Fibroblast of pulmonary artery (primary cell): ENCODE measurements at regions not wholly inside any gene's neighbourhood (a gene's known extent, or its start where the extent isn't known, plus 50 kb on each side); places are given as distances from the start of the nearest gene placed in this dataset.

Source experiments
- DNase-seq: peaks from one replicate; pipeline ENCODE4 v3.0.0-alpha.2; 2010; ENCODE audit warnings: low read depth
- H3K4me3 ChIP-seq: replicated peaks from 2 replicates; pipeline ENCODE4 v1.5.1; 2011; ENCODE audit warnings: low read depth, mild to moderate bottlenecking, control low read depth, low read length, moderate library complexity
- CTCF ChIP-seq: IDR thresholded peaks from 2 replicates; pipeline ENCODE4 v1.5.1; 2011; ENCODE audit warnings: mild to moderate bottlenecking, control low read depth, low read length, inconsistent platforms; ENCODE audit errors: missing control alignments

- H3K4me3 ChIP-seq: no peak overlapping the region
- no peak for TF ChIP-seq CTCF
- DNase-seq: no peak
These were observed 1526.5 kb upstream of the SLC10A2 start for GRCh38 chr13:104592545-104593250.

- TF ChIP-seq CTCF: no peak
- no peak overlapping the region for H3K4me3 ChIP-seq
- peak; percentile 74 for DNase-seq
These were observed 1525.9 kb upstream of the SLC10A2 start for GRCh38 chr13:104592127-104592526.

- DNase-seq: peak; percentile 89
- TF ChIP-seq CTCF: no peak
- peak overlapping the region; percentile 27 for H3K4me3 ChIP-seq
These were observed 1520.0 kb upstream of the SLC10A2 start for GRCh38 chr13:104586051-104586746.

- no peak overlapping the region for H3K4me3 ChIP-seq
- no peak for TF ChIP-seq CTCF
- peak; percentile 51 for DNase-seq
These were observed 1518.3 kb upstream of the SLC10A2 start for GRCh38 chr13:104584481-104584880.

- no peak for DNase-seq
- no peak for TF ChIP-seq CTCF
- H3K4me3 ChIP-seq: no peak overlapping the region
These were observed 1514.7 kb upstream of the SLC10A2 start for GRCh38 chr13:104580931-104581330.

- DNase-seq: peak; percentile 49
- H3K4me3 ChIP-seq: no peak overlapping the region
- TF ChIP-seq CTCF: no peak
These were observed 1511.0 kb upstream of the SLC10A2 start for GRCh38 chr13:104577071-104577815.
